Neural progenitor cell (in vitro differentiated cells): ENCODE measurements at regions not wholly inside any gene's neighbourhood (a gene's known extent, or its start where the extent isn't known, plus 50 kb on each side); places are given as distances from the start of the nearest gene placed in this dataset.

Source experiments
- DNase-seq: peaks from one replicate; pipeline ENCODE4 v3.0.0-alpha.2; 2016; ENCODE audit warnings: low spot score
- H2AFZ ChIP-seq: fragments of 200-600 bp; sonication (generic); replicated peaks from 2 replicates; pipeline ENCODE4 v1.6.1; 2016; ENCODE audit warnings: antibody characterized with exemption
- H3F3A ChIP-seq: fragments of 200-600 bp; sonication (generic); 2 replicates; pipeline ENCODE4 v1.6.1; 2016; ENCODE audit warnings: antibody characterized with exemption, low read depth
- H3K27ac ChIP-seq: fragments of 200-600 bp; sonication (generic); 2 replicates; pipeline ENCODE4 v1.5.1; 2016; ENCODE audit warnings: mild to moderate bottlenecking
- H3K27me3 ChIP-seq: fragments of 200-600 bp; sonication (generic); 2 replicates; pipeline ENCODE4 v1.6.1; 2016; ENCODE audit warnings: mild to moderate bottlenecking, moderate library complexity
- H3K36me3 ChIP-seq: fragments of 200-600 bp; sonication (generic); 2 replicates; pipeline ENCODE4 v1.5.1; 2016
- H3K4me1 ChIP-seq: fragments of 200-600 bp; sonication (generic); 2 replicates; pipeline ENCODE4 v1.6.1; 2016; ENCODE audit warnings: mixed run types
- H3K4me2 ChIP-seq: fragments of 200-600 bp; sonication (generic); 2 replicates; pipeline ENCODE4 v1.6.1; 2016
- H3K4me3 ChIP-seq: fragments of 200-600 bp; sonication (generic); 2 replicates; pipeline ENCODE4 v1.5.1; 2016
- H3K79me2 ChIP-seq: fragments of 200-600 bp; sonication (generic); 2 replicates; pipeline ENCODE4 v1.6.1; 2016; ENCODE audit warnings: low read depth
- H3K9ac ChIP-seq: fragments of 200-600 bp; sonication (generic); 2 replicates; pipeline ENCODE4 v1.6.1; 2016
- H3K9me3 ChIP-seq: fragments of 200-600 bp; sonication (generic); 2 replicates; pipeline ENCODE4 v1.5.1; 2016; ENCODE audit warnings: low read depth
- H4K20me1 ChIP-seq: fragments of 200-600 bp; sonication (generic); 2 replicates; pipeline ENCODE4 v1.6.1; 2016; ENCODE audit warnings: low read depth
- H3K27ac Mint-ChIP-seq: 3 replicates; pipeline ENCODE4 v1.8.0; 2021; ENCODE audit warnings: mixed read lengths
- H3K27me3 Mint-ChIP-seq: 2 replicates; pipeline ENCODE4 v1.8.0; 2022; ENCODE audit warnings: low read depth, mild to moderate bottlenecking, inconsistent platforms, moderate library complexity, mixed read lengths; ENCODE audit not compliant: insufficient read depth
- H3K36me3 Mint-ChIP-seq: 3 replicates; pipeline ENCODE4 v1.8.0; 2021; ENCODE audit warnings: mixed read lengths
- H3K4me1 Mint-ChIP-seq: 3 replicates; pipeline ENCODE4 v1.8.0; 2021; ENCODE audit warnings: mixed read lengths
- H3K4me3 Mint-ChIP-seq: 3 replicates; pipeline ENCODE4 v1.8.0; 2021; ENCODE audit warnings: mild to moderate bottlenecking, moderate library complexity, mixed read lengths
- H3K9me3 Mint-ChIP-seq: 3 replicates; pipeline ENCODE4 v1.8.0; 2020; ENCODE audit warnings: mixed read lengths
- EZH2 ChIP-seq: fragments of 200-600 bp; sonication (generic); IDR thresholded peaks from 2 replicates; pipeline ENCODE4 v1.6.1; 2017; ENCODE audit warnings: antibody characterized with exemption, mild to moderate bottlenecking, moderate library complexity
- EZH2phosphoT487 ChIP-seq: fragments of 200-600 bp; sonication (generic); IDR thresholded peaks from 2 replicates; pipeline ENCODE4 v1.6.1; 2017; ENCODE audit warnings: antibody characterized with exemption
- TF ChIP-seq, protein P1 (sequence below): fragments of 200-600 bp; sonication (generic); IDR thresholded peaks from 2 replicates; pipeline ENCODE4 v1.5.1; 2017; ENCODE audit warnings: antibody characterized with exemption, mild to moderate bottlenecking

DNA sequence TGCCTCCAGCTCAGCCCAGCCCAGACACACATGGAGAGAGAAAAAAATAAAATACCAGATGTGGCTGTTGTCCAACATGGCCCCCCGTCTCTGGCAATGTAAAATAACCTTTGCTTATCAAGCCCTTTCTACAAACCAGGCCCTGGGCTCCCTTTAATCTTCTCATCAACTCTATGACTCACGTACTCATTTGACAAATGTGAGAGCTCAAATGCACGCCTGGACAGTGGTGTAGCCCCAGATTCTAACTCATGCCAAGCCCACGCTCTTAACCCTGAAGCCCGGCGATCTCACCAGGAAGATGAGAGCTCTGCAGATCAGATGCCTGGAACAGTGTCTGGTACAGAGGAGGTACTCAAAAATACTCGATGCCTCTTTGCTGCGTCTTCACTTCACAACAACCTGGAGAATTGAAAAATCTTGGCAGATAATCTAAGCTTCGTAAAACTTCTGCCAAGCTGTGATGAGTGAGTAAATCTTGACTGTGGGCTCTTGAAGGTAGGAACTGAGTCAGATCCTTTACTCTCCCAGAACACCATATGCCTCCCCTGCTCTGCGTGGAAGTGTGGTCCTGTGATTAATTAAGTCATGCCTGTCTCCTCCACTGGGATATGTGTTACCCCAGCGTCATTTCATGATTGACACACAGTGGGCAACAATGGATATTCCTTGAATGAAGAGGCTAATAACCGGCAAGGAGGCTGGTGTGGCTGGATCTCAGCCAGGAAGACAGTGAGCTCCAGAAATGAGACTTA, 102.0 kb upstream of the FSTL4 start:
- Mint-ChIP-seq H3K36me3 (peaks cover 2% of the 10 kb centered on the region), H3K27me3 (peaks cover 3% of the 10 kb centered on the region), H3K27ac (no peak overlapping the region), H3K4me1 (peaks cover 9% of the 10 kb centered on the region), H3K4me3 (no peak overlapping the region), H3K9me3 (no peaks in the 10 kb centered on the region)
- Histone ChIP-seq H3K79me2 (no peaks in the 10 kb centered on the region), H3K4me2 (no peak overlapping the region), H3F3A (no peaks in the 10 kb centered on the region), H3K4me1 (peaks cover 5% of the 10 kb centered on the region), H4K20me1 (no peaks in the 10 kb centered on the region), H3K9me3 (no peaks in the 10 kb centered on the region), H3K27me3 (no peaks in the 10 kb centered on the region), H3K9ac (no peak overlapping the region), H3K4me3 (no peak overlapping the region), H3K27ac (no peak overlapping the region), H2AFZ (no peak overlapping the region), H3K36me3 (no peaks in the 10 kb centered on the region)
- no peak for DNase-seq
- TF ChIP-seq EZH2 (no peak), EZH2phosphoT487 (no peak)
- TF ChIP-seq, protein P1, sequence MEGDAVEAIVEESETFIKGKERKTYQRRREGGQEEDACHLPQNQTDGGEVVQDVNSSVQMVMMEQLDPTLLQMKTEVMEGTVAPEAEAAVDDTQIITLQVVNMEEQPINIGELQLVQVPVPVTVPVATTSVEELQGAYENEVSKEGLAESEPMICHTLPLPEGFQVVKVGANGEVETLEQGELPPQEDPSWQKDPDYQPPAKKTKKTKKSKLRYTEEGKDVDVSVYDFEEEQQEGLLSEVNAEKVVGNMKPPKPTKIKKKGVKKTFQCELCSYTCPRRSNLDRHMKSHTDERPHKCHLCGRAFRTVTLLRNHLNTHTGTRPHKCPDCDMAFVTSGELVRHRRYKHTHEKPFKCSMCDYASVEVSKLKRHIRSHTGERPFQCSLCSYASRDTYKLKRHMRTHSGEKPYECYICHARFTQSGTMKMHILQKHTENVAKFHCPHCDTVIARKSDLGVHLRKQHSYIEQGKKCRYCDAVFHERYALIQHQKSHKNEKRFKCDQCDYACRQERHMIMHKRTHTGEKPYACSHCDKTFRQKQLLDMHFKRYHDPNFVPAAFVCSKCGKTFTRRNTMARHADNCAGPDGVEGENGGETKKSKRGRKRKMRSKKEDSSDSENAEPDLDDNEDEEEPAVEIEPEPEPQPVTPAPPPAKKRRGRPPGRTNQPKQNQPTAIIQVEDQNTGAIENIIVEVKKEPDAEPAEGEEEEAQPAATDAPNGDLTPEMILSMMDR: no peak

DNA sequence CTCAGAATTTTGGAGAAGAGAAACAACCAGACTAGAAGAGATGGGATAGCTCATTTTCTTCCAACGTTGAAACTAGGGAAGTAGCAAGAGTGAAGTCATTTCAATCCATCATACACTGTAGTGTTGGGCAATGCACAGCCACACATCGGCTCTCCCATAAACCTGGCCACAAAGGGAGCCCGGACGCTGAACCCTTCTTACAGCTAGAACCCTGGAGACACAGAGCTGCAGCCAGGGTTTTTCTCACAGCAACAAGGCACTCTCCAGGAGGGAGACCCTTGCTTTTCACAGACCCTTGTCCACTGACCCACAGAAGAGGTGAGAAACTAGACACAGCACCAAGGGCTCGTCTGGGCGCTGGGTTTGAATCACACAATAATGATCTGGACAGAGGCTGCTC, 101.4 kb upstream of the FSTL4 start:
- Histone ChIP-seq H3K4me3 (no peak overlapping the region), H3K27me3 (no peaks in the 10 kb centered on the region), H2AFZ (no peak overlapping the region), H3K4me1 (peaks cover 5% of the 10 kb centered on the region), H3F3A (no peaks in the 10 kb centered on the region), H3K79me2 (no peaks in the 10 kb centered on the region), H3K27ac (no peak overlapping the region), H3K9me3 (no peaks in the 10 kb centered on the region), H3K4me2 (no peak overlapping the region), H4K20me1 (no peaks in the 10 kb centered on the region), H3K9ac (no peak overlapping the region), H3K36me3 (no peaks in the 10 kb centered on the region)
- TF ChIP-seq EZH2phosphoT487: no peak
- TF ChIP-seq, protein P1: no peak
- TF ChIP-seq EZH2: no peak
- peaks cover 2% of the 10 kb centered on the region for H3K36me3 Mint-ChIP-seq
- H3K4me1 Mint-ChIP-seq: peaks cover 13% of the 10 kb centered on the region
- no peak overlapping the region for H3K4me3 Mint-ChIP-seq
- H3K27me3 Mint-ChIP-seq: peaks cover 3% of the 10 kb centered on the region
- H3K9me3 Mint-ChIP-seq: no peaks in the 10 kb centered on the region
- H3K27ac Mint-ChIP-seq: no peak overlapping the region
- no peak for DNase-seq

DNA sequence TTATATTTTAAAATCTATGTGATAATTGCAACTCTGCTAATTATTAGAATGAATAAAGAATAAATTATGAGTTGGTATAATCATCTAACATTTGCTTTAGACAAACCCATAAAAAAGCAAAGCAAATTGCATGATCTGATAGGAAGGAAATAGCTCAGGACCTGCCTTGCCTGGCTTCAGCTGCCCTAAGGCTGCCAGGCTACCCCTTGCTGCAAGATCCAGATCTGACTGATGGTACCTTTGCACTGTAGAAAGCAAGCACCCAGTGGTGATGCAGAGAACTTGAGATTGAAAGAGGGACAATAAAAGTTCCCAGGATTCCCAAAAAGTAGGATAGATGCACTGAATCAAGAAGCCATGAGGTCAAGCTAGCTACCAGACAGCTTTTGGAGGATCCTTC, 100.9 kb upstream of the FSTL4 start:
- no peak for TF ChIP-seq EZH2
- no peak overlapping the region for H3K27ac ChIP-seq
- no peak overlapping the region for H3K4me3 ChIP-seq
- no peaks in the 10 kb centered on the region for H3K36me3 ChIP-seq
- H3K27ac Mint-ChIP-seq: no peak overlapping the region
- no peak overlapping the region for H3K4me3 Mint-ChIP-seq
- H3K27me3 ChIP-seq: no peaks in the 10 kb centered on the region
- no peak overlapping the region for H3K4me2 ChIP-seq
- peaks cover 2% of the 10 kb centered on the region for H3K36me3 Mint-ChIP-seq
- no peak for DNase-seq
- H3F3A ChIP-seq: no peaks in the 10 kb centered on the region
- no peak overlapping the region for H3K9ac ChIP-seq
- H3K9me3 Mint-ChIP-seq: no peaks in the 10 kb centered on the region
- H3K4me1 ChIP-seq: peaks cover 5% of the 10 kb centered on the region
- H4K20me1 ChIP-seq: no peaks in the 10 kb centered on the region
- peaks cover 18% of the 10 kb centered on the region for H3K4me1 Mint-ChIP-seq
- H3K79me2 ChIP-seq: no peaks in the 10 kb centered on the region
- H3K9me3 ChIP-seq: no peaks in the 10 kb centered on the region
- no peak overlapping the region for H2AFZ ChIP-seq
- peaks cover 3% of the 10 kb centered on the region for H3K27me3 Mint-ChIP-seq

DNA sequence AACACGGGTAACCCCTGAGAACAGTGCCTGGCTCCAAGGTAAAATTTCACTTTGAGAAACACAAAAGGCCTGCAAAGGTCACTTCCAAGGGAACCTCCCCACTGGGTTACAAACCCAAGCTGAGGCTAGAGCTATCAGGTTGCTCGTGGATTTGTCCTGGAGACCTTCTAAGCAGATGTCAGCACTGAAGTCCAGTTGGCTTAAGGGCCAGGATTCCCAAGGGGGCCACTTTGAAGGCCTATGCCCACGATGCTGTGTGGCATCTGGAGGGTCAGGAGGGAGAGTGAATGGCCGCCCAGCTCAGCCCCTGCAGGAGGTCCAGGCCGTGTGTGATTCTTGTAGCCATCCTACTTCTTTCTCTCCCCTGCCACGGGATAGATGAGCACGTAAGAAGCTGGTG, 100.2 kb upstream of the FSTL4 start:
- Mint-ChIP-seq H3K4me1 (peaks cover 23% of the 10 kb centered on the region), H3K4me3 (no peak overlapping the region), H3K9me3 (no peaks in the 10 kb centered on the region), H3K27me3 (peaks cover 5% of the 10 kb centered on the region), H3K27ac (no peak overlapping the region), H3K36me3 (peaks cover 2% of the 10 kb centered on the region)
- Histone ChIP-seq H3K27me3 (no peaks in the 10 kb centered on the region), H3K79me2 (no peaks in the 10 kb centered on the region), H3K27ac (no peak overlapping the region), H3F3A (no peaks in the 10 kb centered on the region), H3K4me1 (peaks cover 5% of the 10 kb centered on the region), H4K20me1 (no peaks in the 10 kb centered on the region), H3K4me2 (no peak overlapping the region), H3K4me3 (no peak overlapping the region), H3K9ac (no peak overlapping the region), H3K36me3 (no peaks in the 10 kb centered on the region), H3K9me3 (no peaks in the 10 kb centered on the region), H2AFZ (no peak overlapping the region)
- no peak for DNase-seq
- TF ChIP-seq, protein P1: no peak
- TF ChIP-seq EZH2 (no peak), EZH2phosphoT487 (no peak)
